Retinal pigment epithelial cell (primary cell): ENCODE measurements at regions not wholly inside any gene's neighbourhood (a gene's known extent, or its start where the extent isn't known, plus 50 kb on each side); places are given as distances from the start of the nearest gene placed in this dataset.

Source experiments
- DNase-seq: peaks from one replicate; pipeline ENCODE4 v3.0.0-alpha.2; 2010; ENCODE audit warnings: low read depth
- H3K4me3 ChIP-seq: 2 replicates; pipeline ENCODE4 v1.5.1; 2011; ENCODE audit warnings: mild to moderate bottlenecking, low read length, control low read depth, moderate library complexity
- TF ChIP-seq, protein P1 (sequence below): conservative IDR thresholded peaks from 2 replicates; pipeline ENCODE4 v1.5.1; 2011; ENCODE audit warnings: low read depth, low read length, control low read depth, inconsistent platforms

GRCh38 chr5:2284678-2285077 lies 402.0 kb upstream of the IRX4 start:
- H3K4me3 ChIP-seq = no peak overlapping the region
- no peak for DNase-seq
- TF ChIP-seq, protein P1, sequence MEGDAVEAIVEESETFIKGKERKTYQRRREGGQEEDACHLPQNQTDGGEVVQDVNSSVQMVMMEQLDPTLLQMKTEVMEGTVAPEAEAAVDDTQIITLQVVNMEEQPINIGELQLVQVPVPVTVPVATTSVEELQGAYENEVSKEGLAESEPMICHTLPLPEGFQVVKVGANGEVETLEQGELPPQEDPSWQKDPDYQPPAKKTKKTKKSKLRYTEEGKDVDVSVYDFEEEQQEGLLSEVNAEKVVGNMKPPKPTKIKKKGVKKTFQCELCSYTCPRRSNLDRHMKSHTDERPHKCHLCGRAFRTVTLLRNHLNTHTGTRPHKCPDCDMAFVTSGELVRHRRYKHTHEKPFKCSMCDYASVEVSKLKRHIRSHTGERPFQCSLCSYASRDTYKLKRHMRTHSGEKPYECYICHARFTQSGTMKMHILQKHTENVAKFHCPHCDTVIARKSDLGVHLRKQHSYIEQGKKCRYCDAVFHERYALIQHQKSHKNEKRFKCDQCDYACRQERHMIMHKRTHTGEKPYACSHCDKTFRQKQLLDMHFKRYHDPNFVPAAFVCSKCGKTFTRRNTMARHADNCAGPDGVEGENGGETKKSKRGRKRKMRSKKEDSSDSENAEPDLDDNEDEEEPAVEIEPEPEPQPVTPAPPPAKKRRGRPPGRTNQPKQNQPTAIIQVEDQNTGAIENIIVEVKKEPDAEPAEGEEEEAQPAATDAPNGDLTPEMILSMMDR = no peak

GRCh38 chr5:2283481-2284045 lies 400.8 kb upstream of the IRX4 start:
- TF ChIP-seq, protein P1 = no peak
- DNase-seq = no peak
- no peak overlapping the region for H3K4me3 ChIP-seq

- TF ChIP-seq, protein P1 = no peak
- no peak for DNase-seq
- H3K4me3 ChIP-seq = no peak overlapping the region
These were observed 400.2 kb upstream of the IRX4 start for GRCh38 chr5:2282893-2283292.

GRCh38 chr5:2282034-2282690 lies 399.4 kb upstream of the IRX4 start:
- no peak overlapping the region for H3K4me3 ChIP-seq
- TF ChIP-seq, protein P1 = no peak

DNA sequence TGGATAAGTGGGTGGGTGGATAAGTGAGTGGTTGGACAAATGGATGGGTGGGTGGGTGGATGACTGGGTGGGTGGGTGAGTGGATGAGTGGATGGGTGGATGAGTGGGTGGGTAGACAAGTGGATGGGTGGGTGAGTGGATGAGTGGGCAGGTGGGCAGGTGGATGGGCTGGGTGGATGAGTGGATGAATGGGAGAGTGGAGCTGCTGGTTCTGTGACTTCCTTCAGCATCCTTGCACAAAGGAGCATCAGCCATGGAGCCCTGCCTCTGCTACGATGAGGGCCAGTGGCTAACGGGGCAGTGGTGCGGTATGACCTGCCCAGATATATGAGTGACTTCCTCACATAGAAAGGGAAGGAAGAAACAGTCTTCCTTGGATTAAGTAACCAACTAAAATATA lies 398.7 kb upstream of the IRX4 start:
- TF ChIP-seq, protein P1 = no peak
- no peak for DNase-seq
- H3K4me3 ChIP-seq = no peak overlapping the region

More at GRCh38 chr5:2282034-2282690, 399.4 kb upstream of the IRX4 start:
- no peak for DNase-seq

- TF ChIP-seq, protein P1 = no peak
- H3K4me3 ChIP-seq = no peak overlapping the region
- no peak for DNase-seq
These were observed 397.6 kb upstream of the IRX4 start for GRCh38 chr5:2280318-2280717.

DNA sequence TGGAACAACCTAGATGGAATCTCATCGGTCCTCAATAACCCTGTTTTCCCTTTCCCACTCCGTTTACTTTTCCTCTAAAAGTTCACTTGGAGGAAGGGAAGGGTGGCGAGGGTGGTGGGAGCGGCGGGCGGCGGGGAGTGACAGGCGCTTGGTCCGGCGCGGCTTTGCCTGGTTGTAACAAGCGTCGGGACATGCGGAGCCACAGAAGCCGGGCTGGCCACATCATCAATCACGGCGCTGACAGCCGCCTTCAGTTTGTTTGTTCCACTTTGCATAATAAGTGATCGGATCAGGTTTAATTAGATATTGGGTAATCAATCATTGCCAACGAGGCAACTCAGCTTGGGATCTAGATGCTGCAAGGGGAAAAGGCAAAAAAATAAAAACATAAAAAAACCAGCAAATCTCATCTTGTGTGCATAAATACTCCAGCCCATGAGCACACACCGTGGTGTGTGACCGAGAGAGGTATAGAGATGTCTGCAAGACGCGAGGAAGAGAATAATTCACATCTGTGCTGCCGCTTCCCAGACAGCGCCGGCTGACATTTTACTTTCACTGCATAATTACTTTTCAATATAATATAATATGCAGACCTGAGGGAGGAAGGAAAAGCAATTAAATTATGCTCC lies 396.2 kb upstream of the IRX4 start:
- no peak overlapping the region for H3K4me3 ChIP-seq
- DNase-seq = no peak
- TF ChIP-seq, protein P1 = no peak
